ENCODE measurements at regions not wholly inside any gene's neighbourhood (a gene's known extent, or its start where the extent isn't known, plus 50 kb on each side); places are given as distances from the start of the nearest gene placed in this dataset.

GRCh38 chr11:25535467-25536272 is 796.3 kb upstream of the ANO3 start:
- TF ChIP-seq, protein P1, sequence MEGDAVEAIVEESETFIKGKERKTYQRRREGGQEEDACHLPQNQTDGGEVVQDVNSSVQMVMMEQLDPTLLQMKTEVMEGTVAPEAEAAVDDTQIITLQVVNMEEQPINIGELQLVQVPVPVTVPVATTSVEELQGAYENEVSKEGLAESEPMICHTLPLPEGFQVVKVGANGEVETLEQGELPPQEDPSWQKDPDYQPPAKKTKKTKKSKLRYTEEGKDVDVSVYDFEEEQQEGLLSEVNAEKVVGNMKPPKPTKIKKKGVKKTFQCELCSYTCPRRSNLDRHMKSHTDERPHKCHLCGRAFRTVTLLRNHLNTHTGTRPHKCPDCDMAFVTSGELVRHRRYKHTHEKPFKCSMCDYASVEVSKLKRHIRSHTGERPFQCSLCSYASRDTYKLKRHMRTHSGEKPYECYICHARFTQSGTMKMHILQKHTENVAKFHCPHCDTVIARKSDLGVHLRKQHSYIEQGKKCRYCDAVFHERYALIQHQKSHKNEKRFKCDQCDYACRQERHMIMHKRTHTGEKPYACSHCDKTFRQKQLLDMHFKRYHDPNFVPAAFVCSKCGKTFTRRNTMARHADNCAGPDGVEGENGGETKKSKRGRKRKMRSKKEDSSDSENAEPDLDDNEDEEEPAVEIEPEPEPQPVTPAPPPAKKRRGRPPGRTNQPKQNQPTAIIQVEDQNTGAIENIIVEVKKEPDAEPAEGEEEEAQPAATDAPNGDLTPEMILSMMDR (IDR thresholded peaks at IDR 0.05): no peak
- no peak for TF ChIP-seq POLR2A (IDR thresholded peaks at IDR 0.05)

Data from vagina (tissue), 2 donors.